Fibroblast of the aortic adventitia (primary cell): ENCODE measurements at regions not wholly inside any gene's neighbourhood (a gene's known extent, or its start where the extent isn't known, plus 50 kb on each side); places are given as distances from the start of the nearest gene placed in this dataset.
A peak's percentile ranks its signal among the peaks of the same experiment; 100 is the strongest.

Experiments
- DNase-seq: peaks from one replicate; pipeline ENCODE4 v3.0.0-alpha.2; 2010; ENCODE audit warnings: low read depth
- H3K4me3 ChIP-seq: 2 replicates; pipeline ENCODE4 v1.5.1; 2011; ENCODE audit warnings: low read depth, mild to moderate bottlenecking, control low read depth, low read length, moderate library complexity
- CTCF ChIP-seq: IDR thresholded peaks from 2 replicates; pipeline ENCODE4 v1.5.1; 2011; ENCODE audit warnings: mild to moderate bottlenecking, low read length, control low read depth, inconsistent platforms; ENCODE audit not compliant: insufficient read depth

GRCh38 chr2:52956766-52957165 is 810.8 kb upstream of the CHAC2 start:
- DNase-seq, result no peak
- no peak overlapping the region for H3K4me3 ChIP-seq
- TF ChIP-seq CTCF, result peak; percentile 18

- TF ChIP-seq CTCF, result no peak
- DNase-seq, result no peak
- H3K4me3 ChIP-seq, result no peak overlapping the region
Observed at GRCh38 chr2:52956118-52956517, 811.5 kb upstream of the CHAC2 start.

- DNase-seq, result no peak
- no peak for TF ChIP-seq CTCF
- no peak overlapping the region for H3K4me3 ChIP-seq
Observed at GRCh38 chr2:52955079-52955478, 812.5 kb upstream of the CHAC2 start.

DNA sequence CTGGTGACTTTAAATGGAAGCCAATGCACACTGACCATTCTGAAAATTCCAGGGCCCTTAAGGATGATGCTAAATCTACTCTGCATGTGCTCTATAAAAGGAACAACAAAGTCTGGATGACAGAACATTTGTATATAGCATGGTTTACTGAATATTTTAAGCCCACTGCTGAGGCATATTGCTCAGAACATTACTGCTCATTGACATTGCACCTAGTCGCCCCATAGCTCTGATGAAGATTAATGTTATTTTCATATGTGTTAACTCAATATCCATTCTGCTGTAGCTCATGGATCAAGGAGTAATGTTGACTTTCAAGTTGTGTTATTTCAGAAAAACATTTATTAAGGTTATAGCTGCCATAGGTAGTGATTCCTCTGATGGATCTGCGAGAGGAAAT is 827.5 kb upstream of the CHAC2 start:
- no peak for TF ChIP-seq CTCF
- no peak for DNase-seq
- no peak overlapping the region for H3K4me3 ChIP-seq

GRCh38 chr2:52939250-52939649 is 828.4 kb upstream of the CHAC2 start:
- no peak overlapping the region for H3K4me3 ChIP-seq
- DNase-seq, result no peak
- no peak for TF ChIP-seq CTCF

GRCh38 chr2:52936029-52936428 is 831.6 kb upstream of the CHAC2 start:
- no peak overlapping the region for H3K4me3 ChIP-seq
- TF ChIP-seq CTCF, result no peak
- DNase-seq, result no peak

GRCh38 chr2:52934920-52935640 is 832.5 kb upstream of the CHAC2 start:
- no peak for TF ChIP-seq CTCF
- no peak overlapping the region for H3K4me3 ChIP-seq
- DNase-seq, result no peak
